Stimulated activated CD8-positive, alpha-beta memory T cell treated with anti-CD3 and anti-CD28 coated beads, Interleukin-7, amount 100 ng/mL, for 24 hours (primary cell): ENCODE measurements at regions not wholly inside any gene's neighbourhood (a gene's known extent, or its start where the extent isn't known, plus 50 kb on each side); places are given as distances from the start of the nearest gene placed in this dataset.

Experiments
- DNase-seq: peaks from one replicate; pipeline ENCODE4 v3.0.0-alpha.2; 2020; ENCODE audit warnings: low read depth

GRCh38 chr1:30405631-30406212, 317.7 kb downstream of the MATN1 start:
- DNase-seq, result no peak

GRCh38 chr1:30405081-30405480, 318.3 kb downstream of the MATN1 start:
- no peak for DNase-seq

GRCh38 chr1:30404341-30404740, 319.0 kb downstream of the MATN1 start:
- no peak for DNase-seq

- no peak for DNase-seq
These were observed 319.7 kb downstream of the MATN1 start for GRCh38 chr1:30403726-30404125.

- no peak for DNase-seq
These were observed 320.2 kb downstream of the MATN1 start for GRCh38 chr1:30403061-30403645.

- no peak for DNase-seq
These were observed 321.4 kb downstream of the MATN1 start for GRCh38 chr1:30402031-30402430.

GRCh38 chr1:30400507-30400906, 322.9 kb downstream of the MATN1 start:
- DNase-seq, result no peak

GRCh38 chr1:30399026-30399425, 324.4 kb downstream of the MATN1 start:
- DNase-seq, result no peak

- DNase-seq, result no peak
These were observed 325.8 kb downstream of the MATN1 start for GRCh38 chr1:30397576-30397975.

GRCh38 chr1:30395631-30396030, 327.8 kb downstream of the MATN1 start:
- no peak for DNase-seq

- no peak for DNase-seq
These were observed 335.0 kb downstream of the MATN1 start for GRCh38 chr1:30388386-30388785.

- no peak for DNase-seq
These were observed 337.0 kb downstream of the MATN1 start for GRCh38 chr1:30386156-30386926.

- DNase-seq, result no peak
These were observed 338.0 kb downstream of the MATN1 start for GRCh38 chr1:30385246-30385995.

GRCh38 chr1:30384286-30385245, 338.8 kb downstream of the MATN1 start:
- no peak for DNase-seq

- DNase-seq, result no peak
These were observed 340.1 kb downstream of the MATN1 start for GRCh38 chr1:30383221-30383711.

- DNase-seq, result no peak
These were observed 340.9 kb downstream of the MATN1 start for GRCh38 chr1:30382496-30382895.

- DNase-seq, result no peak
These were observed 341.6 kb downstream of the MATN1 start for GRCh38 chr1:30381671-30382365.

- DNase-seq, result no peak
These were observed 342.1 kb downstream of the MATN1 start for GRCh38 chr1:30381266-30381665.

- no peak for DNase-seq
These were observed 342.8 kb downstream of the MATN1 start for GRCh38 chr1:30380625-30380984.

- no peak for DNase-seq
These were observed 343.4 kb downstream of the MATN1 start for GRCh38 chr1:30379684-30380624.
